SK-N-SH (cell line): ENCODE measurements at regions not wholly inside any gene's neighbourhood (a gene's known extent, or its start where the extent isn't known, plus 50 kb on each side); places are given as distances from the start of the nearest gene placed in this dataset.

Source experiments
- CHD2 ChIP-seq: fragments of 150-350 bp; IDR thresholded peaks from 2 replicates; pipeline ENCODE4 v1.6.1; 2018; ENCODE audit warnings: low read length; ENCODE audit not compliant: partially characterized antibody
- CTCF ChIP-seq: fragments of 200-600 bp; sonication (generic); IDR thresholded peaks from 2 replicates; pipeline ENCODE4 v1.6.1; 2017; ENCODE audit warnings: antibody characterized with exemption, mild to moderate bottlenecking, moderate library complexity
- GABPA ChIP-seq: IDR thresholded peaks from 2 replicates; pipeline ENCODE4 v1.4.0; 2012; ENCODE audit warnings: low read depth, mild to moderate bottlenecking
- NRF1 ChIP-seq: IDR thresholded peaks from 2 replicates; pipeline ENCODE4 v1.6.1; 2012; ENCODE audit warnings: low read depth, mild to moderate bottlenecking, low read length
- RCOR1 ChIP-seq: fragments of 150-350 bp; IDR thresholded peaks from 2 replicates; pipeline ENCODE4 v1.6.1; 2017; ENCODE audit warnings: antibody characterized with exemption, low read length
- SIN3A ChIP-seq: IDR thresholded peaks from 2 replicates; pipeline ENCODE4 v1.6.1; 2012; ENCODE audit warnings: low read depth, mild to moderate bottlenecking, low read length, moderate library complexity, borderline replicate concordance
- TAF1 ChIP-seq: IDR thresholded peaks from 2 replicates; pipeline ENCODE4 v1.6.1; 2012; ENCODE audit warnings: low read depth, mild to moderate bottlenecking, low read length, moderate library complexity, borderline replicate concordance
- TEAD4 ChIP-seq: IDR thresholded peaks from 2 replicates; pipeline ENCODE4 v1.4.0; 2012; ENCODE audit warnings: mild to moderate bottlenecking, borderline replicate concordance; ENCODE audit not compliant: insufficient read depth

GRCh38 chr14:56878766-56879165, 68.5 kb upstream of the OTX2 start:
- no peak for TF ChIP-seq CTCF
- TF ChIP-seq GABPA = no peak
- no peak for TF ChIP-seq NRF1
- no peak for TF ChIP-seq CHD2
- TF ChIP-seq SIN3A = no peak
- TF ChIP-seq RCOR1 = no peak
- TF ChIP-seq TAF1 = no peak
- no peak for TF ChIP-seq TEAD4
